ENCODE measurements at regions not wholly inside any gene's neighbourhood (a gene's known extent, or its start where the extent isn't known, plus 50 kb on each side); places are given as distances from the start of the nearest gene placed in this dataset.

GRCh38 chr10:1928606-1929005 lies 191.3 kb upstream of the ADARB2 start:
- TF ChIP-seq POLR2A (IDR thresholded peaks at IDR 0.05) (no peak), CTCF (IDR thresholded peaks at IDR 0.05) (no peak)
- no peak overlapping the region for H3K4me3 ChIP-seq
- no peak overlapping the region for H3K27ac ChIP-seq
- no peaks in the 10 kb centered on the region for H3K27me3 ChIP-seq
- DNase-seq, result no peak
- H3K36me3 ChIP-seq (ENCODE audit: low read depth, missing control alignments), result no peaks in the 10 kb centered on the region
- 73 to 75% methylated on average over 7 of the region's 7 CpGs for WGBS, 2 donors
- H3K9me3 ChIP-seq, result no peaks in the 10 kb centered on the region
- intact Hi-C loops (cut with DNase I; ENCODE audit: low total_unique reads), result no loop called here
- no peaks in the 10 kb centered on the region for H3K4me1 ChIP-seq

- DNase-seq, result no peak
- intact Hi-C loops (cut with DNase I; ENCODE audit: low total_unique reads), result no loop called here
- H3K4me1 ChIP-seq, result no peaks in the 10 kb centered on the region
- no peaks in the 10 kb centered on the region for H3K36me3 ChIP-seq (ENCODE audit: low read depth, missing control alignments)
- no peaks in the 10 kb centered on the region for H3K27me3 ChIP-seq
- H3K4me3 ChIP-seq, result no peak overlapping the region
- TF ChIP-seq POLR2A (IDR thresholded peaks at IDR 0.05) (no peak), CTCF (IDR thresholded peaks at IDR 0.05) (no peak)
- no peaks in the 10 kb centered on the region for H3K9me3 ChIP-seq
- WGBS, 2 donors, result 62 to 70% methylated on average over 12 of the region's 12 CpGs
- no peak overlapping the region for H3K27ac ChIP-seq
Measured at GRCh38 chr10:1923998-1924397, 186.7 kb upstream of the ADARB2 start.

- no peaks in the 10 kb centered on the region for H3K4me1 ChIP-seq
- no peak for TF ChIP-seq POLR2A (IDR thresholded peaks at IDR 0.05)
- TF ChIP-seq CTCF (IDR thresholded peaks at IDR 0.05), result no peak
Measured at GRCh38 chr10:1923586-1923985, 186.3 kb upstream of the ADARB2 start.

GRCh38 chr10:1920941-1921340 lies 183.6 kb upstream of the ADARB2 start:
- H3K27me3 ChIP-seq, result no peaks in the 10 kb centered on the region

More at GRCh38 chr10:1923586-1923985, 186.3 kb upstream of the ADARB2 start:
- intact Hi-C loops (cut with DNase I; ENCODE audit: low total_unique reads), result no loop called here
- Histone ChIP-seq H3K27me3 (no peaks in the 10 kb centered on the region), H3K9me3 (no peaks in the 10 kb centered on the region), H3K4me3 (no peak overlapping the region), H3K36me3 (ENCODE audit: low read depth, missing control alignments) (no peaks in the 10 kb centered on the region), H3K27ac (no peak overlapping the region)
- WGBS, 2 donors, result 32 to 44% methylated on average over 8 of the region's 8 CpGs
- no peak for DNase-seq

More at GRCh38 chr10:1920941-1921340, 183.6 kb upstream of the ADARB2 start:
- no peak for TF ChIP-seq CTCF (IDR thresholded peaks at IDR 0.05)
- TF ChIP-seq POLR2A (IDR thresholded peaks at IDR 0.05), result no peak
- Histone ChIP-seq H3K9me3 (no peaks in the 10 kb centered on the region), H3K27ac (no peak overlapping the region), H3K4me3 (no peak overlapping the region), H3K36me3 (ENCODE audit: low read depth, missing control alignments) (no peaks in the 10 kb centered on the region), H3K4me1 (no peaks in the 10 kb centered on the region)
- WGBS, 2 donors, result 84 to 86% methylated on average over 4 of the region's 4 CpGs
- no peak for DNase-seq
- intact Hi-C loops (cut with DNase I; ENCODE audit: low total_unique reads), result no loop called here
